A673 (cell line): ENCODE measurements at regions not wholly inside any gene's neighbourhood (a gene's known extent, or its start where the extent isn't known, plus 50 kb on each side); places are given as distances from the start of the nearest gene placed in this dataset.

Source experiments
- BruUV-seq: library from RNA; stranded (reverse); fragments of 400-500 nt; replicated peaks from 2 replicates; lab custom pipeline; 2021; lab: Mats Ljungman, UMichigan
- CTCF ChIA-PET: fragments of 300-600 bp; sonication (Branson Sonifier 250); formaldehyde crosslinking; loops from one replicate; lab custom pipeline; 2022; ENCODE audit warnings: antibody characterized with exemption; lab: Charles Lee
- POLR2A ChIA-PET: fragments of 300-600 bp; sonication (Branson Sonifier 250); formaldehyde crosslinking; loops from one replicate; lab custom pipeline; 2022; ENCODE audit warnings: antibody characterized with exemption; ENCODE audit not compliant: low non-redundant PET; lab: Charles Lee
- DNase-seq: peaks from one replicate; pipeline ENCODE4 v3.0.0-alpha.2; 2015; ENCODE audit warnings: low spot score
- H3K27ac ChIP-seq: fragments of 200-600 bp; sonication (generic); 2 replicates; pipeline ENCODE4 v1.5.1; 2016; ENCODE audit warnings: mixed run types, low read depth, mild to moderate bottlenecking, mixed read lengths, antibody characterized with exemption, low read length; ENCODE audit not compliant: poor library complexity, severe bottlenecking
- H3K27me3 ChIP-seq: fragments of 200-600 bp; sonication (generic); replicated peaks from 2 replicates; pipeline ENCODE4 v1.6.1; 2017; ENCODE audit warnings: mixed run types, low read depth, mild to moderate bottlenecking, mixed read lengths, antibody characterized with exemption, low read length; ENCODE audit not compliant: insufficient read depth, poor library complexity
- H3K36me3 ChIP-seq: fragments of 200-600 bp; sonication (generic); 2 replicates; pipeline ENCODE4 v1.6.1; 2016; ENCODE audit warnings: mixed run types, mild to moderate bottlenecking, mixed read lengths, antibody characterized with exemption, low read length; ENCODE audit not compliant: insufficient read depth, poor library complexity, severe bottlenecking
- H3K4me1 ChIP-seq: fragments of 200-600 bp; sonication (generic); 2 replicates; pipeline ENCODE4 v1.6.1; 2017; ENCODE audit warnings: mixed run types, mild to moderate bottlenecking, mixed read lengths, antibody characterized with exemption, low read length; ENCODE audit not compliant: insufficient read depth, poor library complexity, severe bottlenecking
- H3K4me3 ChIP-seq: fragments of 200-600 bp; sonication (generic); 2 replicates; pipeline ENCODE4 v1.5.1; 2016; ENCODE audit warnings: low read depth, mixed run types, mild to moderate bottlenecking, mixed read lengths, low read length; ENCODE audit not compliant: poor library complexity, severe bottlenecking
- H3K9me3 ChIP-seq: fragments of 200-600 bp; sonication (generic); 2 replicates; pipeline ENCODE4 v1.6.1; 2016; ENCODE audit warnings: mixed run types, low read depth, mild to moderate bottlenecking, mixed read lengths, antibody characterized with exemption, low read length; ENCODE audit not compliant: poor library complexity, severe bottlenecking
- EZH2 ChIP-seq: fragments of 200-600 bp; sonication (generic); IDR thresholded peaks from 2 replicates; pipeline ENCODE4 v1.6.1; 2017; ENCODE audit warnings: borderline replicate concordance, low read depth, mild to moderate bottlenecking, mixed read lengths, antibody characterized with exemption, low read length; ENCODE audit not compliant: poor library complexity, severe bottlenecking
- intact Hi-C: fragments of 100-400 bp; cut with micrococcal nuclease; formaldehyde crosslinking; loops from one replicate; pipeline ENCODE4 v1.10.0; 2022; ENCODE audit not compliant: unreplicated experiment
- TF ChIP-seq, protein P1 (sequence below): fragments of 300-800, 200-600 bp; sonication (generic); conservative IDR thresholded peaks from 2 replicates; pipeline ENCODE4 v1.5.1; 2017; ENCODE audit warnings: low read depth, mild to moderate bottlenecking, antibody characterized with exemption, low read length, moderate library complexity, mixed read lengths

GRCh38 chr6:132122176-132122575 is 171.0 kb upstream of the CCN2 start:
- H3K36me3 ChIP-seq = no peaks in the 10 kb centered on the region
- TF ChIP-seq, protein P1, sequence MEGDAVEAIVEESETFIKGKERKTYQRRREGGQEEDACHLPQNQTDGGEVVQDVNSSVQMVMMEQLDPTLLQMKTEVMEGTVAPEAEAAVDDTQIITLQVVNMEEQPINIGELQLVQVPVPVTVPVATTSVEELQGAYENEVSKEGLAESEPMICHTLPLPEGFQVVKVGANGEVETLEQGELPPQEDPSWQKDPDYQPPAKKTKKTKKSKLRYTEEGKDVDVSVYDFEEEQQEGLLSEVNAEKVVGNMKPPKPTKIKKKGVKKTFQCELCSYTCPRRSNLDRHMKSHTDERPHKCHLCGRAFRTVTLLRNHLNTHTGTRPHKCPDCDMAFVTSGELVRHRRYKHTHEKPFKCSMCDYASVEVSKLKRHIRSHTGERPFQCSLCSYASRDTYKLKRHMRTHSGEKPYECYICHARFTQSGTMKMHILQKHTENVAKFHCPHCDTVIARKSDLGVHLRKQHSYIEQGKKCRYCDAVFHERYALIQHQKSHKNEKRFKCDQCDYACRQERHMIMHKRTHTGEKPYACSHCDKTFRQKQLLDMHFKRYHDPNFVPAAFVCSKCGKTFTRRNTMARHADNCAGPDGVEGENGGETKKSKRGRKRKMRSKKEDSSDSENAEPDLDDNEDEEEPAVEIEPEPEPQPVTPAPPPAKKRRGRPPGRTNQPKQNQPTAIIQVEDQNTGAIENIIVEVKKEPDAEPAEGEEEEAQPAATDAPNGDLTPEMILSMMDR = no peak
- no peak for TF ChIP-seq EZH2
- H3K27me3 ChIP-seq = no peaks in the 10 kb centered on the region
- H3K9me3 ChIP-seq = no peaks in the 10 kb centered on the region
- ChIA-PET CTCF (no interaction called here), POLR2A (no interaction called here)
- H3K4me1 ChIP-seq = no peaks in the 10 kb centered on the region
- intact Hi-C loops = no loop called here
- no peak for DNase-seq
- H3K4me3 ChIP-seq = no peak overlapping the region
- no peak overlapping the region for H3K27ac ChIP-seq
- no TSS peak for BruUV-seq

GRCh38 chr6:132118144-132118543 is 167.0 kb upstream of the CCN2 start:
- Histone ChIP-seq H3K36me3 (no peaks in the 10 kb centered on the region), H3K27me3 (no peaks in the 10 kb centered on the region), H3K4me3 (no peak overlapping the region), H3K27ac (no peak overlapping the region), H3K9me3 (no peaks in the 10 kb centered on the region), H3K4me1 (no peaks in the 10 kb centered on the region)
- ChIA-PET POLR2A (no interaction called here), CTCF (no interaction called here)
- intact Hi-C loops = no loop called here
- no peak for TF ChIP-seq EZH2
- TF ChIP-seq, protein P1 = no peak
- BruUV-seq = no TSS peak
- DNase-seq = no peak

- no peak overlapping the region for H3K4me3 ChIP-seq
- TF ChIP-seq EZH2 = no peak
- TF ChIP-seq, protein P1 = no peak
- no peaks in the 10 kb centered on the region for H3K36me3 ChIP-seq
- H3K27ac ChIP-seq = no peak overlapping the region
- ChIA-PET POLR2A (no interaction called here), CTCF (no interaction called here)
- no peaks in the 10 kb centered on the region for H3K9me3 ChIP-seq
- no peak for DNase-seq
- no peaks in the 10 kb centered on the region for H3K27me3 ChIP-seq
- intact Hi-C loops = no loop called here
- H3K4me1 ChIP-seq = no peaks in the 10 kb centered on the region
- no TSS peak for BruUV-seq
Measured at GRCh38 chr6:132115714-132116366, 164.7 kb upstream of the CCN2 start.
